Activated naive CD4-positive, alpha-beta T cell treated with anti-CD3 and anti-CD28 coated beads, Interleukin-2, amount 10 ng/mL, durations not matched to agents 7 days and 5 days (primary cell): ENCODE measurements at regions not wholly inside any gene's neighbourhood (a gene's known extent, or its start where the extent isn't known, plus 50 kb on each side); places are given as distances from the start of the nearest gene placed in this dataset.

ENCODE experiments used
- CTCF ChIA-PET: fragments of 350-600 bp; sonication (Branson Sonifier 250); formaldehyde crosslinking; loops from one replicate; lab custom pipeline; 2021; ENCODE audit warnings: antibody characterized with exemption; lab: Charles Lee
- DNase-seq: peaks from one replicate; pipeline ENCODE4 v3.0.0-alpha.2; 2020
- H3K27ac Mint-ChIP-seq: one replicate; pipeline ENCODE4 v1.8.0; 2021; ENCODE audit warnings: mild to moderate bottlenecking, moderate library complexity, mixed read lengths
- H3K27me3 Mint-ChIP-seq: one replicate; pipeline ENCODE4 v1.8.0; 2021; ENCODE audit warnings: mild to moderate bottlenecking, mixed read lengths
- H3K36me3 Mint-ChIP-seq: one replicate; pipeline ENCODE4 v1.8.0; 2021; ENCODE audit warnings: mixed read lengths
- H3K4me1 Mint-ChIP-seq: one replicate; pipeline ENCODE4 v1.8.0; 2021; ENCODE audit warnings: mixed read lengths
- H3K4me3 Mint-ChIP-seq: one replicate; pipeline ENCODE4 v1.8.0; 2021; ENCODE audit warnings: mild to moderate bottlenecking, moderate library complexity, mixed read lengths
- H3K9me3 Mint-ChIP-seq: one replicate; pipeline ENCODE4 v1.8.0; 2021; ENCODE audit warnings: mixed read lengths

- peaks cover 4% of the 10 kb centered on the region for H3K36me3 Mint-ChIP-seq
- H3K4me3 Mint-ChIP-seq, result peak overlapping the region; percentile 55
- peaks cover 74% of the 10 kb centered on the region for H3K4me1 Mint-ChIP-seq
- peak overlapping the region; percentile 90 for H3K27ac Mint-ChIP-seq
- H3K9me3 Mint-ChIP-seq, result peaks cover 3% of the 10 kb centered on the region
- no peaks in the 10 kb centered on the region for H3K27me3 Mint-ChIP-seq
- DNase-seq, result peak; percentile 92
- CTCF ChIA-PET, result interaction anchor here (0.7 to 1.5 kb wide), 8 partner anchors 10 to 240 kb away, joined by 3 to 8 read pairs (median 4); no protein-coding TSS in a partner anchor
These were observed 165.3 kb downstream of the TOMM20 start for GRCh38 chr1:234963180-234963903.

- H3K4me1 Mint-ChIP-seq, result peaks cover 75% of the 10 kb centered on the region
- peaks cover 3% of the 10 kb centered on the region for H3K9me3 Mint-ChIP-seq
- peak overlapping the region; percentile 90 for H3K27ac Mint-ChIP-seq
- H3K27me3 Mint-ChIP-seq, result no peaks in the 10 kb centered on the region
- H3K4me3 Mint-ChIP-seq, result peak overlapping the region; percentile 55
- DNase-seq, result peak; percentile 38
- CTCF ChIA-PET, result interaction anchor here (0.7 to 1.5 kb wide), 8 partner anchors 11 to 463 kb away, joined by 3 to 8 read pairs (median 5); no protein-coding TSS in a partner anchor
- H3K36me3 Mint-ChIP-seq, result peaks cover 4% of the 10 kb centered on the region
These were observed 166.2 kb downstream of the TOMM20 start for GRCh38 chr1:234962340-234962989.

- Mint-ChIP-seq H3K9me3 (peaks cover 3% of the 10 kb centered on the region), H3K27ac (peak overlapping the region; percentile 90), H3K27me3 (no peaks in the 10 kb centered on the region), H3K4me3 (no peak overlapping the region), H3K36me3 (peaks cover 4% of the 10 kb centered on the region), H3K4me1 (peaks cover 80% of the 10 kb centered on the region)
- DNase-seq, result no peak
- CTCF ChIA-PET, result interaction anchor here (0.8 to 1.5 kb wide), 6 partner anchors 18 to 463 kb away, joined by 4 to 8 read pairs (median 5); no protein-coding TSS in a partner anchor
These were observed 166.9 kb downstream of the TOMM20 start for GRCh38 chr1:234961456-234962339.

- DNase-seq, result no peak
- peaks cover 4% of the 10 kb centered on the region for H3K36me3 Mint-ChIP-seq
- H3K27me3 Mint-ChIP-seq, result no peaks in the 10 kb centered on the region
- no peaks in the 10 kb centered on the region for H3K9me3 Mint-ChIP-seq
- no peak overlapping the region for H3K4me3 Mint-ChIP-seq
- H3K27ac Mint-ChIP-seq, result peak overlapping the region; percentile 70
- H3K4me1 Mint-ChIP-seq, result peaks cover 75% of the 10 kb centered on the region
- CTCF ChIA-PET, result no interaction called here
These were observed 167.7 kb downstream of the TOMM20 start for GRCh38 chr1:234960722-234961455.

- no peaks in the 10 kb centered on the region for H3K27me3 Mint-ChIP-seq
- H3K36me3 Mint-ChIP-seq, result no peaks in the 10 kb centered on the region
- CTCF ChIA-PET, result interaction anchor here (1.5 kb wide), 1 partner anchor 53 kb away, joined by 4 read pairs; no protein-coding TSS in a partner anchor
- DNase-seq, result no peak
- H3K27ac Mint-ChIP-seq, result peak overlapping the region; percentile 68
- peaks cover 74% of the 10 kb centered on the region for H3K4me1 Mint-ChIP-seq
- H3K4me3 Mint-ChIP-seq, result no peak overlapping the region
- H3K9me3 Mint-ChIP-seq, result no peaks in the 10 kb centered on the region
These were observed 169.7 kb downstream of the TOMM20 start for GRCh38 chr1:234958706-234959657.

- Mint-ChIP-seq H3K27me3 (no peaks in the 10 kb centered on the region), H3K36me3 (no peaks in the 10 kb centered on the region), H3K27ac (no peak overlapping the region), H3K9me3 (no peaks in the 10 kb centered on the region), H3K4me3 (no peak overlapping the region), H3K4me1 (peaks cover 70% of the 10 kb centered on the region)
- CTCF ChIA-PET, result interaction anchor here (0.7 to 1.9 kb wide), 3 partner anchors 25 to 53 kb away, joined by 3 to 5 read pairs (median 4); no protein-coding TSS in a partner anchor
- no peak for DNase-seq
These were observed 170.5 kb downstream of the TOMM20 start for GRCh38 chr1:234958066-234958705.

GRCh38 chr1:234957330-234958065, 171.1 kb downstream of the TOMM20 start:
- DNase-seq, result no peak
- Mint-ChIP-seq H3K27ac (no peak overlapping the region), H3K4me1 (peaks cover 63% of the 10 kb centered on the region), H3K4me3 (no peak overlapping the region), H3K36me3 (no peaks in the 10 kb centered on the region), H3K9me3 (no peaks in the 10 kb centered on the region), H3K27me3 (no peaks in the 10 kb centered on the region)
- CTCF ChIA-PET, result interaction anchor here (0.6 to 1.9 kb wide), 5 partner anchors 24 to 346 kb away, joined by 3 to 5 read pairs (median 3); no protein-coding TSS in a partner anchor

GRCh38 chr1:234956821-234957329, 171.8 kb downstream of the TOMM20 start:
- CTCF ChIA-PET, result interaction anchor here (0.6 to 1.9 kb wide), 5 partner anchors 24 to 457 kb away, joined by 3 to 5 read pairs (median 3); no protein-coding TSS in a partner anchor
- Mint-ChIP-seq H3K4me1 (peaks cover 57% of the 10 kb centered on the region), H3K9me3 (no peaks in the 10 kb centered on the region), H3K27me3 (no peaks in the 10 kb centered on the region), H3K36me3 (no peaks in the 10 kb centered on the region), H3K4me3 (no peak overlapping the region), H3K27ac (no peak overlapping the region)
- no peak for DNase-seq

- H3K4me1 Mint-ChIP-seq, result peaks cover 42% of the 10 kb centered on the region
- no peak for DNase-seq
- H3K4me3 Mint-ChIP-seq, result peak overlapping the region; percentile 6
- no peaks in the 10 kb centered on the region for H3K36me3 Mint-ChIP-seq
- H3K27ac Mint-ChIP-seq, result peak overlapping the region; percentile 25
- CTCF ChIA-PET, result interaction anchor here (0.7 to 1.5 kb wide), 4 partner anchors 11 to 128 kb away, joined by 3 to 6 read pairs (median 4); no protein-coding TSS in a partner anchor
- no peaks in the 10 kb centered on the region for H3K9me3 Mint-ChIP-seq
- H3K27me3 Mint-ChIP-seq, result no peaks in the 10 kb centered on the region
These were observed 173.4 kb downstream of the TOMM20 start for GRCh38 chr1:234955107-234955731.

GRCh38 chr1:234954613-234955012, 174.0 kb downstream of the TOMM20 start:
- Mint-ChIP-seq H3K4me3 (no peak overlapping the region), H3K4me1 (peaks cover 36% of the 10 kb centered on the region)
- CTCF ChIA-PET, result interaction anchor here (1.0 to 1.5 kb wide), 2 partner anchors 10 to 129 kb away, joined by 3 to 6 read pairs; no protein-coding TSS in a partner anchor

More at GRCh38 chr1:234954613-234955012, 174.0 kb downstream of the TOMM20 start:
- no peaks in the 10 kb centered on the region for H3K36me3 Mint-ChIP-seq
- peaks cover under 1% of the 10 kb centered on the region for H3K9me3 Mint-ChIP-seq
- H3K27me3 Mint-ChIP-seq, result no peaks in the 10 kb centered on the region
- no peak overlapping the region for H3K27ac Mint-ChIP-seq
- DNase-seq, result no peak
